ENCODE measurements at regions not wholly inside any gene's neighbourhood (a gene's known extent, or its start where the extent isn't known, plus 50 kb on each side); places are given as distances from the start of the nearest gene placed in this dataset.
"Not testable (repeated sequence)": the region's sequence is repeated elsewhere in the genome, so short reads cannot be mapped to it uniquely, and the experiment has no call there.

GRCh38 chr7:39796947-39797346, 153.1 kb upstream of the CDK13 start:
- H3K9me3 Mint-ChIP-seq; intact Hi-C loops (cut with micrococcal nuclease); H3K36me3 Mint-ChIP-seq (ENCODE audit: low read depth); CTCF ChIA-PET; H3K4me3 Mint-ChIP-seq; H3K27me3 Mint-ChIP-seq (ENCODE audit: low read depth); DNase-seq; H3K4me1 Mint-ChIP-seq (ENCODE audit: low read depth); H3K27ac Mint-ChIP-seq: not testable (repeated sequence)

GRCh38 chr7:39798077-39798476, 152.0 kb upstream of the CDK13 start:
- H3K9me3 Mint-ChIP-seq; H3K4me3 Mint-ChIP-seq; CTCF ChIA-PET; H3K27ac Mint-ChIP-seq; H3K36me3 Mint-ChIP-seq (ENCODE audit: low read depth); H3K27me3 Mint-ChIP-seq (ENCODE audit: low read depth); intact Hi-C loops (cut with micrococcal nuclease); H3K4me1 Mint-ChIP-seq (ENCODE audit: low read depth); DNase-seq: not testable (repeated sequence)

GRCh38 chr7:39808796-39809481, 141.1 kb upstream of the CDK13 start:
- Mint-ChIP-seq H3K27ac (no peak overlapping the region), H3K36me3 (ENCODE audit: low read depth) (no peaks in the 10 kb centered on the region), H3K4me1 (ENCODE audit: low read depth) (no peaks in the 10 kb centered on the region), H3K4me3 (no peak overlapping the region), H3K27me3 (ENCODE audit: low read depth) (peaks cover 2% of the 10 kb centered on the region), H3K9me3 (no peaks in the 10 kb centered on the region)
- intact Hi-C loops (cut with micrococcal nuclease) = no loop called here
- CTCF ChIA-PET = interaction anchor here (0.6 kb wide), 1 partner anchor 228 kb away, joined by 3 read pairs; no protein-coding TSS in a partner anchor
- no peak for DNase-seq

- H3K27me3 Mint-ChIP-seq (ENCODE audit: low read depth) = peaks cover 2% of the 10 kb centered on the region
- H3K4me3 Mint-ChIP-seq = no peak overlapping the region
- intact Hi-C loops (cut with micrococcal nuclease) = no loop called here
- CTCF ChIA-PET = no interaction called here
- no peak overlapping the region for H3K27ac Mint-ChIP-seq
- H3K4me1 Mint-ChIP-seq (ENCODE audit: low read depth) = no peaks in the 10 kb centered on the region
- no peak for DNase-seq
- no peaks in the 10 kb centered on the region for H3K9me3 Mint-ChIP-seq
- H3K36me3 Mint-ChIP-seq (ENCODE audit: low read depth) = no peaks in the 10 kb centered on the region
These were observed 139.8 kb upstream of the CDK13 start for GRCh38 chr7:39810204-39810642.

- intact Hi-C loops (cut with micrococcal nuclease) = no loop called here
- Mint-ChIP-seq H3K27ac (no peak overlapping the region), H3K27me3 (ENCODE audit: low read depth) (peaks cover 4% of the 10 kb centered on the region), H3K36me3 (ENCODE audit: low read depth) (no peaks in the 10 kb centered on the region), H3K9me3 (no peaks in the 10 kb centered on the region), H3K4me1 (ENCODE audit: low read depth) (no peaks in the 10 kb centered on the region), H3K4me3 (no peak overlapping the region)
- no peak for DNase-seq
- CTCF ChIA-PET = no interaction called here
These were observed 139.3 kb upstream of the CDK13 start for GRCh38 chr7:39810710-39811109.

- intact Hi-C loops (cut with micrococcal nuclease) = no loop called here
- H3K36me3 Mint-ChIP-seq (ENCODE audit: low read depth) = no peaks in the 10 kb centered on the region
- DNase-seq = no peak
- no peak overlapping the region for H3K27ac Mint-ChIP-seq
- H3K4me3 Mint-ChIP-seq = no peak overlapping the region
- H3K4me1 Mint-ChIP-seq (ENCODE audit: low read depth) = no peaks in the 10 kb centered on the region
- no peaks in the 10 kb centered on the region for H3K9me3 Mint-ChIP-seq
- H3K27me3 Mint-ChIP-seq (ENCODE audit: low read depth) = peaks cover 4% of the 10 kb centered on the region
- CTCF ChIA-PET = no interaction called here
These were observed 138.9 kb upstream of the CDK13 start for GRCh38 chr7:39811161-39811614.

- Mint-ChIP-seq H3K4me3 (no peak overlapping the region), H3K27me3 (ENCODE audit: low read depth) (peaks cover 11% of the 10 kb centered on the region), H3K36me3 (ENCODE audit: low read depth) (no peaks in the 10 kb centered on the region), H3K27ac (no peak overlapping the region), H3K4me1 (ENCODE audit: low read depth) (no peaks in the 10 kb centered on the region), H3K9me3 (no peaks in the 10 kb centered on the region)
- DNase-seq = no peak
- CTCF ChIA-PET = no interaction called here
- intact Hi-C loops (cut with micrococcal nuclease) = no loop called here
These were observed 133.5 kb upstream of the CDK13 start for GRCh38 chr7:39816462-39817060.

GRCh38 chr7:39819514-39819913, 130.5 kb upstream of the CDK13 start:
- no peak overlapping the region for H3K27ac Mint-ChIP-seq
- intact Hi-C loops (cut with micrococcal nuclease) = no loop called here
- H3K9me3 Mint-ChIP-seq = no peaks in the 10 kb centered on the region
- H3K27me3 Mint-ChIP-seq (ENCODE audit: low read depth) = peaks cover 20% of the 10 kb centered on the region
- no peak overlapping the region for H3K4me3 Mint-ChIP-seq
- H3K36me3 Mint-ChIP-seq (ENCODE audit: low read depth) = no peaks in the 10 kb centered on the region
- H3K4me1 Mint-ChIP-seq (ENCODE audit: low read depth) = no peaks in the 10 kb centered on the region
- DNase-seq = no peak
- CTCF ChIA-PET = interaction anchor here (1.6 kb wide), 1 partner anchor 74 kb away, joined by 3 read pairs; no protein-coding TSS in a partner anchor

GRCh38 chr7:39824456-39825200, 125.4 kb upstream of the CDK13 start:
- Mint-ChIP-seq H3K4me1 (ENCODE audit: low read depth) (peaks cover 2% of the 10 kb centered on the region), H3K4me3 (no peak overlapping the region), H3K27ac (no peak overlapping the region), H3K27me3 (ENCODE audit: low read depth) (peaks cover 35% of the 10 kb centered on the region), H3K36me3 (ENCODE audit: low read depth) (no peaks in the 10 kb centered on the region), H3K9me3 (no peaks in the 10 kb centered on the region)
- intact Hi-C loops (cut with micrococcal nuclease) = no loop called here
- CTCF ChIA-PET = interaction anchor here (1.1 kb wide), 1 partner anchor 75 kb away, joined by 3 read pairs; no protein-coding TSS in a partner anchor
- no peak for DNase-seq

GRCh38 chr7:39825401-39825980, 124.6 kb upstream of the CDK13 start:
- no peak for DNase-seq
- no peak overlapping the region for H3K4me3 Mint-ChIP-seq
- no peaks in the 10 kb centered on the region for H3K9me3 Mint-ChIP-seq
- no peak overlapping the region for H3K27ac Mint-ChIP-seq
- intact Hi-C loops (cut with micrococcal nuclease) = no loop called here
- no peaks in the 10 kb centered on the region for H3K36me3 Mint-ChIP-seq (ENCODE audit: low read depth)
- H3K4me1 Mint-ChIP-seq (ENCODE audit: low read depth) = peaks cover 2% of the 10 kb centered on the region
- H3K27me3 Mint-ChIP-seq (ENCODE audit: low read depth) = peaks cover 41% of the 10 kb centered on the region
- CTCF ChIA-PET = interaction anchor here (0.6 kb wide), 1 partner anchor 149 kb away, joined by 3 read pairs; no protein-coding TSS in a partner anchor

GRCh38 chr7:39826166-39826565, 123.9 kb upstream of the CDK13 start:
- H3K9me3 Mint-ChIP-seq = no peaks in the 10 kb centered on the region
- CTCF ChIA-PET = interaction anchor here (0.6 to 1.2 kb wide), 5 partner anchors 31 to 227 kb away, joined by 3 to 5 read pairs (median 3); no protein-coding TSS in a partner anchor
- no peak for DNase-seq
- H3K27ac Mint-ChIP-seq = no peak overlapping the region
- no peak overlapping the region for H3K4me3 Mint-ChIP-seq
- H3K27me3 Mint-ChIP-seq (ENCODE audit: low read depth) = peaks cover 40% of the 10 kb centered on the region
- peaks cover 2% of the 10 kb centered on the region for H3K4me1 Mint-ChIP-seq (ENCODE audit: low read depth)
- intact Hi-C loops (cut with micrococcal nuclease) = no loop called here
- H3K36me3 Mint-ChIP-seq (ENCODE audit: low read depth) = no peaks in the 10 kb centered on the region

- DNase-seq = no peak
- intact Hi-C loops (cut with micrococcal nuclease) = no loop called here
- H3K27ac Mint-ChIP-seq = no peak overlapping the region
- peaks cover 44% of the 10 kb centered on the region for H3K27me3 Mint-ChIP-seq (ENCODE audit: low read depth)
- CTCF ChIA-PET = no interaction called here
- H3K9me3 Mint-ChIP-seq = no peaks in the 10 kb centered on the region
- H3K4me3 Mint-ChIP-seq = no peak overlapping the region
- no peaks in the 10 kb centered on the region for H3K36me3 Mint-ChIP-seq (ENCODE audit: low read depth)
- H3K4me1 Mint-ChIP-seq (ENCODE audit: low read depth) = peaks cover 2% of the 10 kb centered on the region
These were observed 122.5 kb upstream of the CDK13 start for GRCh38 chr7:39827571-39827970.
